BJ (cell line): ENCODE measurements at regions not wholly inside any gene's neighbourhood (a gene's known extent, or its start where the extent isn't known, plus 50 kb on each side); places are given as distances from the start of the nearest gene placed in this dataset.
"Not testable (repeated sequence)": the region's sequence is repeated elsewhere in the genome, so short reads cannot be mapped to it uniquely, and the experiment has no call there.

ENCODE experiments used
- CTCF ChIA-PET: fragments of 350-600 bp; formaldehyde crosslinking; extraction: SDS; loops from one replicate; lab custom pipeline; 2021; ENCODE audit warnings: antibody characterized with exemption, inconsistent platforms; lab: Yijun Ruan, JAX
- POLR2A ChIA-PET: fragments of 300-600 bp; sonication (Branson Sonifier 250); formaldehyde crosslinking; extraction: SDS; loops from one replicate; lab custom pipeline; 2021; ENCODE audit warnings: antibody characterized with exemption; lab: Charles Lee
- DNase-seq: peaks from one replicate; pipeline ENCODE4 v3.0.0-alpha.2; 2011; ENCODE audit warnings: low read depth
- H3K27me3 ChIP-seq: 2 replicates; pipeline ENCODE4 v1.6.0; 2011; ENCODE audit warnings: low read length; ENCODE audit not compliant: control insufficient read depth, insufficient read depth
- H3K36me3 ChIP-seq: 2 replicates; pipeline ENCODE4 v1.5.1; 2011; ENCODE audit warnings: low read length; ENCODE audit not compliant: control insufficient read depth, insufficient read depth
- H3K4me3 ChIP-seq: 2 replicates; pipeline ENCODE4 v1.5.1; 2011; ENCODE audit warnings: low read depth, mild to moderate bottlenecking, control low read depth, low read length
- TF ChIP-seq, protein P1 (sequence below): IDR thresholded peaks from 2 replicates; pipeline ENCODE4 v1.5.1; 2011; ENCODE audit warnings: low read depth, mild to moderate bottlenecking, control low read depth, inconsistent platforms, low read length, moderate library complexity; ENCODE audit not compliant: insufficient read depth

DNA sequence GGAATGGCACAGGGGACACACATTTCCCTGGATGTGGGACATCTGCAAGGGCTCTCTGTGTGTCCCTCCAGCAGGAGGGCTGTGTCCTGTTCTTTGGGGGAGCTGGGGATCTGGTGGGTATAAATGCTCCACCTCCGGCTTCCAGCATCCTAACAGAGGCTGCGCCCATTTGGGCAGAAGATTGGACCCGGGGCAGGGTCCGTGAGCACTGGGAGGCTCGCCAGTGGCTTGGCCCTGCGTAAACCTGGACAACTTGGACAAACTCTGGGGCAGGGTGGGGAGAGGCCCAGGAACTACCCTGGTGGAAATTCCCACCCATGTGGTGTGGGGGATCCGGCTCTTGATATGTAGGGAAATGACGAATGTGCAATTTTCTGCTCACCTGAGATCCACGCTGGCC lies 80.9 kb downstream of the GADD45G start:
- POLR2A ChIA-PET, result no interaction called here
- no peaks in the 10 kb centered on the region; the same call in 1 of the 2 replicates for H3K27me3 ChIP-seq
- TF ChIP-seq, protein P1, sequence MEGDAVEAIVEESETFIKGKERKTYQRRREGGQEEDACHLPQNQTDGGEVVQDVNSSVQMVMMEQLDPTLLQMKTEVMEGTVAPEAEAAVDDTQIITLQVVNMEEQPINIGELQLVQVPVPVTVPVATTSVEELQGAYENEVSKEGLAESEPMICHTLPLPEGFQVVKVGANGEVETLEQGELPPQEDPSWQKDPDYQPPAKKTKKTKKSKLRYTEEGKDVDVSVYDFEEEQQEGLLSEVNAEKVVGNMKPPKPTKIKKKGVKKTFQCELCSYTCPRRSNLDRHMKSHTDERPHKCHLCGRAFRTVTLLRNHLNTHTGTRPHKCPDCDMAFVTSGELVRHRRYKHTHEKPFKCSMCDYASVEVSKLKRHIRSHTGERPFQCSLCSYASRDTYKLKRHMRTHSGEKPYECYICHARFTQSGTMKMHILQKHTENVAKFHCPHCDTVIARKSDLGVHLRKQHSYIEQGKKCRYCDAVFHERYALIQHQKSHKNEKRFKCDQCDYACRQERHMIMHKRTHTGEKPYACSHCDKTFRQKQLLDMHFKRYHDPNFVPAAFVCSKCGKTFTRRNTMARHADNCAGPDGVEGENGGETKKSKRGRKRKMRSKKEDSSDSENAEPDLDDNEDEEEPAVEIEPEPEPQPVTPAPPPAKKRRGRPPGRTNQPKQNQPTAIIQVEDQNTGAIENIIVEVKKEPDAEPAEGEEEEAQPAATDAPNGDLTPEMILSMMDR, result no peak
- no peak for DNase-seq
- no peaks in the 10 kb centered on the region for H3K36me3 ChIP-seq
- CTCF ChIA-PET, result no interaction called here
- H3K4me3 ChIP-seq, result no peak overlapping the region

DNA sequence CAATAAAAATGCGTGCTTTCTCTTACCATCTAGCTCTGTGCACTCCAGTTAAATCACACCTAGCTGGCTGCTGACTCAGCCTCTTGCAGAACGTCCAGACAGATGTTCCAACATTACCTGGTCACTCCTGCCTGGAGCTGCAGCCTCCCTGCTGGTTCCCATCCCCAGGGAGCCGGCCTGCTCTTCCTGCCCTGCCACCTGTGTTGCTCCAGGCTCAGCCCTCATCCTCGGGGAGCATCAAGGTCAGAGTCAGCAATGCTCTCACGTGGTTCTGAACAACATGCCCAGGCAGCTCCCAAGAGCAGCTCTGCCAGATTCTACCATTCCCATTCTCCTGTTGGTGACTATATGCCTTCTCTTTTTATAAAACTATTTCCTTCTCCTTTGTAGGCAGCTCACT lies 81.3 kb downstream of the GADD45G start:
- Histone ChIP-seq H3K27me3 (no peaks in the 10 kb centered on the region; the same call in 1 of the 2 replicates), H3K4me3 (no peak overlapping the region), H3K36me3 (no peaks in the 10 kb centered on the region)
- ChIA-PET CTCF (no interaction called here), POLR2A (no interaction called here)
- TF ChIP-seq, protein P1, result no peak
- no peak for DNase-seq

DNA sequence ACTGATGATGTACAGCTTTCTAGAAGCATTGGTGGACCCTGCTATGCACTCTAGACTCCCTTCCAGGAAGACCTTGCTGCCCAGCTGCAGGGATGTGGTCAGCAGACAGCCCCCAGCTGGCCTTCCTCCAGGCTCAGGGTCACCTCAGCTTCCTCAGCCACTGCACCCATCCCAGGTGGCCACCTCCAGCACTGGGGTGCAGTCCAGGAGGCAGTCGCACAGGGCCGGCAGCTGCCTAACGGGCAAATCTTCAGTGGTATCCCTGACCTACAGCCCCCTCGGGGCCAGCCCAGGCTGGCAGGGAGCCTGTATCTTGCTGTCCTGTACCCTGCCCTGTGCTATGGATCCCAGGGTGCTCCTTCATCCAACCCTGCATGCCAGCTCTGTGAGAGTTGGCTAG lies 81.8 kb downstream of the GADD45G start:
- H3K36me3 ChIP-seq, result no peaks in the 10 kb centered on the region
- TF ChIP-seq, protein P1, result no peak
- ChIA-PET CTCF (no interaction called here), POLR2A (no interaction called here)
- DNase-seq, result no peak
- no peak overlapping the region for H3K4me3 ChIP-seq
- H3K27me3 ChIP-seq, result no peaks in the 10 kb centered on the region; the same call in 1 of the 2 replicates

DNA sequence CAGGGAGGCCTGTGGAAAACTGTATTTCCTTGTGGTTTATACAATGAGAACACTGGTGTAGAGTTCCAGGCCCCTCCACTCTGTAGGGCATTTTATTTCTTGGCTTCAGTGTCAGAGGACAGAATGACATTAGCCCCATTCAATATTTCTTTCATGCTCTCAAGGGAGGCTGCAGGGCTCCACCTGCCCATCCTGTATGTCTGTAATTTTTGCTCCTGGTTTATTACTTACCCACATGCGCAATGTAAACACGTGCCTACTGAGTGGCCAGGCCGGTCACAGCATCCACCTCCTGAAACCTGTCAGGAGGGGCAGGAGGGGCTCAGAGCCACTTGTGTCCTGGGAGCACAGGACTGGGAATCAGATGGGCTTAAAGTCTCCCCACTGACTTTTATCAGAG lies 82.4 kb downstream of the GADD45G start:
- CTCF ChIA-PET, result no interaction called here
- Histone ChIP-seq H3K36me3 (no peaks in the 10 kb centered on the region), H3K4me3 (no peak overlapping the region), H3K27me3 (no peaks in the 10 kb centered on the region; the same call in 1 of the 2 replicates)
- POLR2A ChIA-PET, result no interaction called here
- DNase-seq, result no peak
- TF ChIP-seq, protein P1, result no peak

DNA sequence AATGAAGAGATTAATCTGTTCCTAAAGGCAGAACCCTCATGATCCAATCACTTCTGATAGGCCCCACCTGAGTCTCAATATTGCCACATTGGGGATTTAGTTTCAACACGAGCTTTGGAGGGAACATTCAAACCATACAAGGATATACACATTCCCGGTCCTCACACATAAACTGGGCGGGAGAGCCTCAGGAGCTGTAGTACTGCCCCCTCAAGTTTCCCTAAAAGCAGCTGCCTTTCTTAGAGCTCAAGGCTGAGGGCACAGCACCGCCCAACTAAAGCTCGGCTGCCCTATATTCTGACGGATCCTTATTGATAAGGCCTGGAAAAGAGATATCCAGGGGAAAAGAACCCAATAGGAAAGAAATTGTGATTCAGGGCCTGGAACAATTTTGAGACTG lies 83.0 kb downstream of the GADD45G start:
- Histone ChIP-seq H3K36me3 (no peaks in the 10 kb centered on the region), H3K27me3 (no peaks in the 10 kb centered on the region; the same call in 1 of the 2 replicates), H3K4me3 (no peak overlapping the region)
- CTCF ChIA-PET, result no interaction called here
- TF ChIP-seq, protein P1, result no peak
- POLR2A ChIA-PET, result no interaction called here
- no peak for DNase-seq

DNA sequence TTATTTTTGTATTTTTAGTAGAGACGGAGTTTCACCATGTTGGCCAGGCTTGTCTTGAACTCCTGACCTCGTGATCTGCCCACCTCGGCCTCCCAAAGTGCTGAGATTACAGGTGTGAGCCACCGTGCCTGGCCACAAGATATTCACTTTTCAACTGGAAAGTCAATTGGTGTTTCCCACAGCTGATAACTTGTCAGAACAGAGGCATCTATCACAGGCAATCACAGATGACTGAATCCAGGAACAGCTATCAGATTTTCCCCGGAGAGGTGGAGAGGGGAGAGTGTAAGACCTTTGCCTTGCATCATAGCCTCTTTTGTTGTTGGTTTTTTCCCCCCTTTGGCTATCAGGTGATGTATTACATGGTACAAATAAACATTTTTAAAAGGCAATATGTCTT lies 84.5 kb downstream of the GADD45G start:
- POLR2A ChIA-PET, CTCF ChIA-PET, DNase-seq, H3K27me3 ChIP-seq, H3K36me3 ChIP-seq, H3K4me3 ChIP-seq: not testable (repeated sequence)
